Upper lobe of left lung (tissue), 4 donors: ENCODE measurements at regions not wholly inside any gene's neighbourhood (a gene's known extent, or its start where the extent isn't known, plus 50 kb on each side); places are given as distances from the start of the nearest gene placed in this dataset.

Experiments used
- EP300 ChIP-seq, 4 donors: sonication (generic); formaldehyde crosslinking; IDR thresholded peaks; one replicate each; pipeline ENCODE4 v1.5.1; 2017; ENCODE audit warnings: antibody characterized with exemption in 4 of 4, control low read depth in 2 of 4
- POLR2AphosphoS5 ChIP-seq, 2 donors: sonication (generic); formaldehyde crosslinking; IDR thresholded peaks; one replicate each; pipeline ENCODE4 v1.5.1; 2017; ENCODE audit warnings: antibody characterized with exemption in 2 of 2
- TF ChIP-seq, protein P1 (sequence below), 6 experiments: fragments of 450-650 bp in 4 of 6; fragments of 200-600 bp in 2 of 6; sonication (generic) in 2 of 6; IDR thresholded peaks; one replicate each; pipeline ENCODE4 v1.5.1; 2016 to 2019; ENCODE audit warnings: antibody characterized with exemption in 6 of 6

- TF ChIP-seq, protein P1, sequence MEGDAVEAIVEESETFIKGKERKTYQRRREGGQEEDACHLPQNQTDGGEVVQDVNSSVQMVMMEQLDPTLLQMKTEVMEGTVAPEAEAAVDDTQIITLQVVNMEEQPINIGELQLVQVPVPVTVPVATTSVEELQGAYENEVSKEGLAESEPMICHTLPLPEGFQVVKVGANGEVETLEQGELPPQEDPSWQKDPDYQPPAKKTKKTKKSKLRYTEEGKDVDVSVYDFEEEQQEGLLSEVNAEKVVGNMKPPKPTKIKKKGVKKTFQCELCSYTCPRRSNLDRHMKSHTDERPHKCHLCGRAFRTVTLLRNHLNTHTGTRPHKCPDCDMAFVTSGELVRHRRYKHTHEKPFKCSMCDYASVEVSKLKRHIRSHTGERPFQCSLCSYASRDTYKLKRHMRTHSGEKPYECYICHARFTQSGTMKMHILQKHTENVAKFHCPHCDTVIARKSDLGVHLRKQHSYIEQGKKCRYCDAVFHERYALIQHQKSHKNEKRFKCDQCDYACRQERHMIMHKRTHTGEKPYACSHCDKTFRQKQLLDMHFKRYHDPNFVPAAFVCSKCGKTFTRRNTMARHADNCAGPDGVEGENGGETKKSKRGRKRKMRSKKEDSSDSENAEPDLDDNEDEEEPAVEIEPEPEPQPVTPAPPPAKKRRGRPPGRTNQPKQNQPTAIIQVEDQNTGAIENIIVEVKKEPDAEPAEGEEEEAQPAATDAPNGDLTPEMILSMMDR (IDR thresholded peaks at IDR 0.05) = no peak
- TF ChIP-seq EP300 (IDR thresholded peaks at IDR 0.05) (no peak), POLR2AphosphoS5 (IDR thresholded peaks at IDR 0.05) (no peak)
Measured at GRCh38 chr3:124563376-124563775, 166.9 kb upstream of the UMPS start.
